Prostate gland (tissue), 2 donors: ENCODE measurements at regions not wholly inside any gene's neighbourhood (a gene's known extent, or its start where the extent isn't known, plus 50 kb on each side); places are given as distances from the start of the nearest gene placed in this dataset.
"Not testable (repeated sequence)": the region's sequence is repeated elsewhere in the genome, so short reads cannot be mapped to it uniquely, and the experiment has no call there.

ENCODE experiments used
- DNase-seq: peaks from one replicate; pipeline ENCODE4 v3.0.0-alpha.2; 2019; ENCODE audit warnings: low spot score
- H3K27ac ChIP-seq, 2 donors: fragments of 200-600 bp; sonication (generic); 2 replicates each; pipeline ENCODE4 v1.5.1; 2017 to 2019
- H3K27me3 ChIP-seq: fragments of 200-600 bp; sonication (generic); replicated peaks from 2 replicates; pipeline ENCODE4 v1.5.1; 2019; ENCODE audit not compliant: insufficient read depth
- H3K36me3 ChIP-seq, 2 donors: fragments of 200-600 bp; sonication (generic); 1 replicate in 1 of 2; 2 replicates in 1 of 2; pipeline versions ENCODE4 v1.5.1 to v1.8.1; 2017 to 2019
- H3K4me1 ChIP-seq: fragments of 200-600 bp; sonication (generic); replicated peaks from 2 replicates; pipeline ENCODE4 v1.5.1; 2019
- H3K4me3 ChIP-seq, 2 donors: fragments of 200-600 bp; sonication (generic); 2 replicates each; pipeline ENCODE4 v1.5.1; 2017 to 2019
- H3K9me3 ChIP-seq: fragments of 200-600 bp; sonication (generic); 2 replicates; pipeline ENCODE4 v1.5.1; 2017
- CTCF ChIP-seq, 4 experiments: fragments of 200-600 bp in 2 of 4; fragments of 450-650 bp in 2 of 4; sonication (generic) in 2 of 4; IDR thresholded peaks; 1 replicate in 3 of 4; 2 replicates in 1 of 4; pipeline ENCODE4 v1.5.1; 2016 to 2019; ENCODE audit warnings: antibody characterized with exemption in 4 of 4, mild to moderate bottlenecking in 2 of 4, moderate library complexity in 2 of 4
- POLR2A ChIP-seq: fragments of 450-650 bp; IDR thresholded peaks from one replicate; pipeline ENCODE4 v1.6.1; 2016; ENCODE audit warnings: antibody characterized with exemption, mild to moderate bottlenecking
- POLR2AphosphoS5 ChIP-seq: sonication (generic); formaldehyde crosslinking; IDR thresholded peaks from one replicate; pipeline ENCODE4 v1.6.1; 2017; ENCODE audit warnings: antibody characterized with exemption
- WGBS: methylation state at CpG from one replicate; pipeline ENCODE4 v1.1.5; 2018; 5-methylcytosine and 5-hydroxymethylcytosine counted together
- intact Hi-C: fragments of 100-400 bp; cut with DNase I; formaldehyde crosslinking; loops from one replicate; pipeline ENCODE4 v1.14.2; 2022

GRCh38 chr2:242009846-242010245 is 140.3 kb downstream of the RTP5 start:
- intact Hi-C loops, H3K4me1 ChIP-seq: not testable (repeated sequence)
- WGBS: 75% methylated on average over 18 of the region's 24 CpGs

GRCh38 chr2:242010252-242011166 is 141.0 kb downstream of the RTP5 start:
- H3K4me3 ChIP-seq, H3K9me3 ChIP-seq, H3K36me3 ChIP-seq, H3K27me3 ChIP-seq, intact Hi-C loops, H3K4me1 ChIP-seq, DNase-seq, H3K27ac ChIP-seq: not testable (repeated sequence)
- 79% methylated on average over 24 of the region's 29 CpGs for WGBS

More at GRCh38 chr2:242009846-242010245, 140.3 kb downstream of the RTP5 start:
- H3K36me3 ChIP-seq, H3K27me3 ChIP-seq, H3K9me3 ChIP-seq, H3K27ac ChIP-seq, DNase-seq, H3K4me3 ChIP-seq: not testable (repeated sequence)

- intact Hi-C loops: no loop called here
- H3K27ac ChIP-seq: no peak overlapping the region
- TF ChIP-seq POLR2A: no peak
- TF ChIP-seq CTCF (IDR thresholded peaks at IDR 0.05): no peak
- TF ChIP-seq POLR2AphosphoS5: no peak
- WGBS: 55% methylated on average over 11 of the region's 11 CpGs
- H3K9me3 ChIP-seq: no peaks in the 10 kb centered on the region
- no peaks in the 10 kb centered on the region for H3K4me1 ChIP-seq
- H3K4me3 ChIP-seq: no peak overlapping the region
- H3K36me3 ChIP-seq: no peaks in the 10 kb centered on the region
- H3K27me3 ChIP-seq: no peaks in the 10 kb centered on the region
- no peak for DNase-seq
These were observed 141.6 kb downstream of the RTP5 start for GRCh38 chr2:242011167-242011513.

GRCh38 chr2:242011516-242011915 is 142.0 kb downstream of the RTP5 start:
- Histone ChIP-seq H3K27me3 (no peaks in the 10 kb centered on the region), H3K27ac (no peak overlapping the region), H3K36me3 (no peaks in the 10 kb centered on the region), H3K9me3 (no peaks in the 10 kb centered on the region), H3K4me1 (no peaks in the 10 kb centered on the region), H3K4me3 (no peak overlapping the region)
- 78% methylated on average over 12 of the region's 12 CpGs for WGBS
- DNase-seq: no peak
- intact Hi-C loops: no loop called here
- no peak for TF ChIP-seq POLR2A
- TF ChIP-seq POLR2AphosphoS5: no peak
- no peak for TF ChIP-seq CTCF (IDR thresholded peaks at IDR 0.05)

- TF ChIP-seq POLR2A (no peak), CTCF (IDR thresholded peaks at IDR 0.05) (no peak), POLR2AphosphoS5 (no peak)
- no peaks in the 10 kb centered on the region for H3K4me1 ChIP-seq
- H3K27ac ChIP-seq: no peak overlapping the region
- no peak overlapping the region for H3K4me3 ChIP-seq
- intact Hi-C loops: no loop called here
- no peak for DNase-seq
- 90% methylated on average over 40 of the region's 40 CpGs for WGBS
- no peaks in the 10 kb centered on the region for H3K27me3 ChIP-seq
- H3K9me3 ChIP-seq: no peaks in the 10 kb centered on the region
- no peaks in the 10 kb centered on the region for H3K36me3 ChIP-seq
These were observed 142.6 kb downstream of the RTP5 start for GRCh38 chr2:242011991-242012764.
